Ammon's horn (tissue), 1 donor: ENCODE measurements at regions not wholly inside any gene's neighbourhood (a gene's known extent, or its start where the extent isn't known, plus 50 kb on each side); places are given as distances from the start of the nearest gene placed in this dataset.

ENCODE experiments used
- DNase-seq: peaks from one replicate; pipeline ENCODE4 v3.0.0-alpha.2; 2016; ENCODE audit warnings: low spot score

GRCh38 chr3:139870000-139870675, 64.8 kb upstream of the CLSTN2 start:
- DNase-seq: no peak

GRCh38 chr3:139868773-139869172, 66.2 kb upstream of the CLSTN2 start:
- DNase-seq: no peak

- no peak for DNase-seq
Measured at GRCh38 chr3:139848660-139849059, 86.3 kb upstream of the CLSTN2 start.

GRCh38 chr3:139846729-139847128, 88.3 kb upstream of the CLSTN2 start:
- no peak for DNase-seq

GRCh38 chr3:139839659-139840058, 95.3 kb upstream of the CLSTN2 start:
- DNase-seq: no peak

GRCh38 chr3:139839014-139839413, 96.0 kb upstream of the CLSTN2 start:
- DNase-seq: no peak

GRCh38 chr3:139838269-139838957, 96.6 kb upstream of the CLSTN2 start:
- DNase-seq: no peak

- DNase-seq: no peak
Measured at GRCh38 chr3:139836698-139837464, 98.1 kb upstream of the CLSTN2 start.

GRCh38 chr3:139835830-139836683, 98.9 kb upstream of the CLSTN2 start:
- no peak for DNase-seq

- no peak for DNase-seq
Measured at GRCh38 chr3:139832998-139833397, 102.0 kb upstream of the CLSTN2 start.

- peak; percentile 60 for DNase-seq
Measured at GRCh38 chr3:139830817-139831216, 104.2 kb upstream of the CLSTN2 start.

GRCh38 chr3:139827833-139828232, 107.2 kb upstream of the CLSTN2 start:
- peak; percentile 29 for DNase-seq

GRCh38 chr3:139824864-139825263, 110.1 kb upstream of the CLSTN2 start:
- no peak for DNase-seq

- DNase-seq: no peak
Measured at GRCh38 chr3:139814646-139815045, 120.3 kb upstream of the CLSTN2 start.

- no peak for DNase-seq
Measured at GRCh38 chr3:139811331-139811730, 123.7 kb upstream of the CLSTN2 start.

GRCh38 chr3:139808201-139808600, 126.8 kb upstream of the CLSTN2 start:
- DNase-seq: no peak

GRCh38 chr3:139803294-139803693, 125.5 kb upstream of the NMNAT3 start:
- no peak for DNase-seq

- DNase-seq: no peak
Measured at GRCh38 chr3:139797724-139798343, 120.1 kb upstream of the NMNAT3 start.

- DNase-seq: peak; percentile 40
Measured at GRCh38 chr3:139794469-139795265, 116.9 kb upstream of the NMNAT3 start.

GRCh38 chr3:139793408-139793807, 115.6 kb upstream of the NMNAT3 start:
- DNase-seq: no peak

- no peak for DNase-seq
Measured at GRCh38 chr3:139780593-139780992, 102.8 kb upstream of the NMNAT3 start.
